ENCODE measurements at regions not wholly inside any gene's neighbourhood (a gene's known extent, or its start where the extent isn't known, plus 50 kb on each side); places are given as distances from the start of the nearest gene placed in this dataset.

DNA sequence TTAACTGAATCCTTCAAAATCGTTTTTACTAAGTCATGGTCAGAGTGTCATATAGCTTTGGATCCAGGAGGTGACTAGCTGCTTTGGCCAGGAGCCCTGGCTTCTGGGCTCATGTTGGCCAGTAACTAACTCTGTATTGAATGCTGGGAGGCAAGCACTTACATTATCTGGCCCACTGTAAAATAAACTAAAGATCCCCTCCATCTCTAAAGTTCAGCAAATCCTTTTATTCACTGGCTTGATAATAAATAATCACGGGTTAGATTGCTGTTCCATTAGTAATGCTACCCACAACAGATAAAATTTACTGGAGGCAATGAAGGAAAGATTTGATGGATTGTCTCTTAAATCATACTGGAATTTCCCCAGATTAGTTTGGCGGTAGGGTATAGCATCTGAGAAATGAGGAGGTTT lies 382.2 kb upstream of the TLE4 start:
- no peak overlapping the region for H3K9ac ChIP-seq (ENCODE audit: low read depth, low read length, poor library complexity, severe bottlenecking)
- no peaks in the 10 kb centered on the region for H3K9me2 ChIP-seq (replicated peaks; ENCODE audit: low read depth, low read length)
- no peak overlapping the region for H3K4me3 ChIP-seq (ENCODE audit: low read length, poor library complexity, severe bottlenecking)
- no peaks in the 10 kb centered on the region for H3F3A ChIP-seq (ENCODE audit: low read depth)
- no peaks in the 10 kb centered on the region for H3K79me2 ChIP-seq (ENCODE audit: insufficient read depth, low read length)
- peaks cover 5% of the 10 kb centered on the region; the same call in 1 of the 2 replicates for H3K9me3 ChIP-seq (ENCODE audit: insufficient read depth, low read depth, low read length)
- H3K27me3 ChIP-seq (ENCODE audit: insufficient read depth, low read length, poor library complexity, severe bottlenecking): no peaks in the 10 kb centered on the region
- no peak for TF ChIP-seq EZH2phosphoT487 (IDR thresholded peaks at IDR 0.05; ENCODE audit: borderline replicate concordance)
- TF ChIP-seq, protein P1, sequence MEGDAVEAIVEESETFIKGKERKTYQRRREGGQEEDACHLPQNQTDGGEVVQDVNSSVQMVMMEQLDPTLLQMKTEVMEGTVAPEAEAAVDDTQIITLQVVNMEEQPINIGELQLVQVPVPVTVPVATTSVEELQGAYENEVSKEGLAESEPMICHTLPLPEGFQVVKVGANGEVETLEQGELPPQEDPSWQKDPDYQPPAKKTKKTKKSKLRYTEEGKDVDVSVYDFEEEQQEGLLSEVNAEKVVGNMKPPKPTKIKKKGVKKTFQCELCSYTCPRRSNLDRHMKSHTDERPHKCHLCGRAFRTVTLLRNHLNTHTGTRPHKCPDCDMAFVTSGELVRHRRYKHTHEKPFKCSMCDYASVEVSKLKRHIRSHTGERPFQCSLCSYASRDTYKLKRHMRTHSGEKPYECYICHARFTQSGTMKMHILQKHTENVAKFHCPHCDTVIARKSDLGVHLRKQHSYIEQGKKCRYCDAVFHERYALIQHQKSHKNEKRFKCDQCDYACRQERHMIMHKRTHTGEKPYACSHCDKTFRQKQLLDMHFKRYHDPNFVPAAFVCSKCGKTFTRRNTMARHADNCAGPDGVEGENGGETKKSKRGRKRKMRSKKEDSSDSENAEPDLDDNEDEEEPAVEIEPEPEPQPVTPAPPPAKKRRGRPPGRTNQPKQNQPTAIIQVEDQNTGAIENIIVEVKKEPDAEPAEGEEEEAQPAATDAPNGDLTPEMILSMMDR (conservative IDR thresholded peaks at IDR 0.05; ENCODE audit: low read length): no peak
- H3K4me2 ChIP-seq (ENCODE audit: low read depth, low read length, poor library complexity, severe bottlenecking): no peak overlapping the region
- H3K4me1 ChIP-seq (ENCODE audit: insufficient read depth, low read length, poor library complexity, severe bottlenecking): no peaks in the 10 kb centered on the region
- no peaks in the 10 kb centered on the region for H3K36me3 ChIP-seq (ENCODE audit: insufficient read depth, low read length)
- H2AFZ ChIP-seq (ENCODE audit: low read length): 0 out of 2 replicates have a peak overlapping the region, but pooled peaks have one; percentile 3
- H4K20me1 ChIP-seq (ENCODE audit: insufficient read depth, low read length, poor library complexity, severe bottlenecking): no peaks in the 10 kb centered on the region

GRCh38 chr9:79193001-79193400 lies 378.8 kb upstream of the TLE4 start:
- H3F3A ChIP-seq (ENCODE audit: low read depth): no peaks in the 10 kb centered on the region
- H3K27me3 ChIP-seq (ENCODE audit: insufficient read depth, low read length, poor library complexity, severe bottlenecking): no peaks in the 10 kb centered on the region
- no peaks in the 10 kb centered on the region for H3K4me1 ChIP-seq (ENCODE audit: insufficient read depth, low read length, poor library complexity, severe bottlenecking)
- H3K9me2 ChIP-seq (replicated peaks; ENCODE audit: low read depth, low read length): no peaks in the 10 kb centered on the region
- H2AFZ ChIP-seq (ENCODE audit: low read length): no peak overlapping the region
- H3K4me3 ChIP-seq (ENCODE audit: low read length, poor library complexity, severe bottlenecking): no peak overlapping the region
- H3K9ac ChIP-seq (ENCODE audit: low read depth, low read length, poor library complexity, severe bottlenecking): no peak overlapping the region
- no peaks in the 10 kb centered on the region for H4K20me1 ChIP-seq (ENCODE audit: insufficient read depth, low read length, poor library complexity, severe bottlenecking)
- no peaks in the 10 kb centered on the region for H3K79me2 ChIP-seq (ENCODE audit: insufficient read depth, low read length)
- no peak overlapping the region for H3K4me2 ChIP-seq (ENCODE audit: low read depth, low read length, poor library complexity, severe bottlenecking)
- no peak for TF ChIP-seq EZH2phosphoT487 (IDR thresholded peaks at IDR 0.05; ENCODE audit: borderline replicate concordance)
- TF ChIP-seq, protein P1 (conservative IDR thresholded peaks at IDR 0.05; ENCODE audit: low read length): no peak
- H3K9me3 ChIP-seq (ENCODE audit: insufficient read depth, low read depth, low read length): no peaks in the 10 kb centered on the region
- no peaks in the 10 kb centered on the region for H3K36me3 ChIP-seq (ENCODE audit: insufficient read depth, low read length)

GRCh38 chr9:79193501-79194223 lies 378.1 kb upstream of the TLE4 start:
- TF ChIP-seq, protein P1 (conservative IDR thresholded peaks at IDR 0.05; ENCODE audit: low read length): no peak
- no peak for TF ChIP-seq EZH2phosphoT487 (IDR thresholded peaks at IDR 0.05; ENCODE audit: borderline replicate concordance)
- H3K4me3 ChIP-seq (ENCODE audit: low read length, poor library complexity, severe bottlenecking): no peak overlapping the region
- no peaks in the 10 kb centered on the region for H3K4me1 ChIP-seq (ENCODE audit: insufficient read depth, low read length, poor library complexity, severe bottlenecking)
- no peak overlapping the region for H3K4me2 ChIP-seq (ENCODE audit: low read depth, low read length, poor library complexity, severe bottlenecking)
- no peaks in the 10 kb centered on the region for H3K9me3 ChIP-seq (ENCODE audit: insufficient read depth, low read depth, low read length)
- no peak overlapping the region for H3K9ac ChIP-seq (ENCODE audit: low read depth, low read length, poor library complexity, severe bottlenecking)
- H4K20me1 ChIP-seq (ENCODE audit: insufficient read depth, low read length, poor library complexity, severe bottlenecking): no peaks in the 10 kb centered on the region
- no peaks in the 10 kb centered on the region for H3K36me3 ChIP-seq (ENCODE audit: insufficient read depth, low read length)
- H2AFZ ChIP-seq (ENCODE audit: low read length): no peak overlapping the region
- H3K9me2 ChIP-seq (replicated peaks; ENCODE audit: low read depth, low read length): no peaks in the 10 kb centered on the region
- H3K79me2 ChIP-seq (ENCODE audit: insufficient read depth, low read length): no peaks in the 10 kb centered on the region
- H3K27me3 ChIP-seq (ENCODE audit: insufficient read depth, low read length, poor library complexity, severe bottlenecking): no peaks in the 10 kb centered on the region
- H3F3A ChIP-seq (ENCODE audit: low read depth): no peaks in the 10 kb centered on the region
